Endodermal cell (in vitro differentiated cells): ENCODE measurements at regions not wholly inside any gene's neighbourhood (a gene's known extent, or its start where the extent isn't known, plus 50 kb on each side); places are given as distances from the start of the nearest gene placed in this dataset.

Experiments used
- DNase-seq: peaks from one replicate; pipeline ENCODE4 v3.0.0-alpha.2; 2017
- H3K27ac ChIP-seq: 2 replicates; pipeline ENCODE4 v1.5.1; 2013; ENCODE audit warnings: mild to moderate bottlenecking, low read depth, low read length, moderate library complexity
- H3K27me3 ChIP-seq: 2 replicates; pipeline ENCODE4 v1.6.1; 2013; ENCODE audit warnings: mild to moderate bottlenecking, low read length, moderate library complexity; ENCODE audit not compliant: insufficient read depth, control insufficient read depth, poor library complexity, severe bottlenecking
- H3K36me3 ChIP-seq: 2 replicates; pipeline ENCODE4 v1.7.0; 2013; ENCODE audit warnings: mild to moderate bottlenecking, low read length, moderate library complexity; ENCODE audit not compliant: control insufficient read depth, insufficient read depth
- H3K4me1 ChIP-seq: one replicate; pipeline ENCODE4 v1.7.0; 2013; ENCODE audit warnings: low read length; ENCODE audit not compliant: control insufficient read depth, insufficient read depth
- H3K4me3 ChIP-seq: 2 replicates; pipeline ENCODE4 v1.5.1; 2013; ENCODE audit warnings: mild to moderate bottlenecking, low read length, moderate library complexity
- H3K9ac ChIP-seq: 2 replicates; pipeline ENCODE4 v1.6.1; 2013; ENCODE audit warnings: mild to moderate bottlenecking, low read length, moderate library complexity; ENCODE audit not compliant: poor library complexity, severe bottlenecking; ENCODE audit errors: extremely low read depth
- H3K9me3 ChIP-seq: 2 replicates; pipeline ENCODE4 v1.6.1; 2013; ENCODE audit warnings: mild to moderate bottlenecking, low read length, moderate library complexity; ENCODE audit not compliant: control insufficient read depth
- H3K27ac Mint-ChIP-seq: 2 replicates; pipeline ENCODE4 v1.8.0; 2020; ENCODE audit warnings: mixed read lengths
- H3K27me3 Mint-ChIP-seq: 2 replicates; pipeline ENCODE4 v1.8.0; 2021; ENCODE audit warnings: mild to moderate bottlenecking, mixed read lengths; ENCODE audit not compliant: insufficient read depth
- H3K36me3 Mint-ChIP-seq: 2 replicates; pipeline ENCODE4 v1.8.0; 2020; ENCODE audit warnings: low read depth, mixed read lengths
- H3K4me1 Mint-ChIP-seq: 2 replicates; pipeline ENCODE4 v1.8.0; 2020; ENCODE audit warnings: mixed read lengths
- H3K4me3 Mint-ChIP-seq: 2 replicates; pipeline ENCODE4 v1.8.0; 2020; ENCODE audit warnings: mild to moderate bottlenecking, moderate library complexity, mixed read lengths
- H3K9me3 Mint-ChIP-seq: 2 replicates; pipeline ENCODE4 v1.8.0; 2020; ENCODE audit warnings: mild to moderate bottlenecking, mixed read lengths
- CTCF ChIP-seq: fragments of 200-600 bp; sonication (generic); conservative IDR thresholded peaks from 2 replicates; pipeline ENCODE4 v1.5.0; 2021; ENCODE audit warnings: antibody characterized with exemption, mild to moderate bottlenecking
- WGBS, 2 experiments: methylation state at CpG; one replicate each; pipeline versions ENCODE4 v1.1.5 to v1.1.7; 2013; ENCODE audit warnings: missing lambda C conversion rate in 2 of 2, mixed read lengths in 1 of 2; ENCODE audit not compliant: insufficient coverage in 1 of 2, insufficient read length in 1 of 2; 5-methylcytosine and 5-hydroxymethylcytosine counted together

GRCh38 chr1:14253676-14254075 lies 344.8 kb upstream of the KAZN start:
- Mint-ChIP-seq H3K36me3 (no peaks in the 10 kb centered on the region), H3K27ac (no peak overlapping the region), H3K27me3 (no peaks in the 10 kb centered on the region), H3K9me3 (no peaks in the 10 kb centered on the region), H3K4me3 (no peak overlapping the region), H3K4me1 (no peaks in the 10 kb centered on the region)
- no peaks in the 10 kb centered on the region for H3K27me3 ChIP-seq
- H3K9ac ChIP-seq: no peak overlapping the region
- no peak overlapping the region for H3K4me3 ChIP-seq
- TF ChIP-seq CTCF: no peak
- no peak overlapping the region for H3K27ac ChIP-seq
- WGBS, 2 experiments: 94 to 100% methylated on average over 3 to 7 of the region's 7 CpGs
- DNase-seq: no peak
- no peaks in the 10 kb centered on the region for H3K4me1 ChIP-seq
- H3K36me3 ChIP-seq: no peaks in the 10 kb centered on the region
- H3K9me3 ChIP-seq: no peaks in the 10 kb centered on the region

- Histone ChIP-seq H3K27ac (no peak overlapping the region), H3K9me3 (no peaks in the 10 kb centered on the region), H3K36me3 (no peaks in the 10 kb centered on the region), H3K27me3 (no peaks in the 10 kb centered on the region), H3K9ac (no peak overlapping the region), H3K4me3 (no peak overlapping the region), H3K4me1 (no peaks in the 10 kb centered on the region)
- H3K9me3 Mint-ChIP-seq: no peaks in the 10 kb centered on the region
- H3K4me1 Mint-ChIP-seq: no peaks in the 10 kb centered on the region
- H3K4me3 Mint-ChIP-seq: no peak overlapping the region
- H3K36me3 Mint-ChIP-seq: no peaks in the 10 kb centered on the region
- H3K27ac Mint-ChIP-seq: no peak overlapping the region
- 88 to 92% methylated on average over 5 to 6 of the region's 6 CpGs for WGBS, 2 experiments
- no peak for TF ChIP-seq CTCF
- H3K27me3 Mint-ChIP-seq: no peaks in the 10 kb centered on the region
- DNase-seq: no peak
Measured at GRCh38 chr1:14254251-14254650, 344.2 kb upstream of the KAZN start.

- no peak for DNase-seq
- Histone ChIP-seq H3K9me3 (no peaks in the 10 kb centered on the region), H3K4me1 (no peaks in the 10 kb centered on the region), H3K4me3 (no peak overlapping the region), H3K9ac (no peak overlapping the region), H3K27ac (no peak overlapping the region), H3K27me3 (no peaks in the 10 kb centered on the region), H3K36me3 (no peaks in the 10 kb centered on the region)
- H3K9me3 Mint-ChIP-seq: no peaks in the 10 kb centered on the region
- no peaks in the 10 kb centered on the region for H3K4me1 Mint-ChIP-seq
- H3K27ac Mint-ChIP-seq: no peak overlapping the region
- no peak overlapping the region for H3K4me3 Mint-ChIP-seq
- no peak for TF ChIP-seq CTCF
- H3K36me3 Mint-ChIP-seq: no peaks in the 10 kb centered on the region
- H3K27me3 Mint-ChIP-seq: no peaks in the 10 kb centered on the region
- WGBS, 2 experiments: 86 to 93% methylated on average over 2 to 3 of the region's 3 CpGs
Measured at GRCh38 chr1:14255233-14255632, 343.3 kb upstream of the KAZN start.
